ENCODE measurements at regions not wholly inside any gene's neighbourhood (a gene's known extent, or its start where the extent isn't known, plus 50 kb on each side); places are given as distances from the start of the nearest gene placed in this dataset.

DNA sequence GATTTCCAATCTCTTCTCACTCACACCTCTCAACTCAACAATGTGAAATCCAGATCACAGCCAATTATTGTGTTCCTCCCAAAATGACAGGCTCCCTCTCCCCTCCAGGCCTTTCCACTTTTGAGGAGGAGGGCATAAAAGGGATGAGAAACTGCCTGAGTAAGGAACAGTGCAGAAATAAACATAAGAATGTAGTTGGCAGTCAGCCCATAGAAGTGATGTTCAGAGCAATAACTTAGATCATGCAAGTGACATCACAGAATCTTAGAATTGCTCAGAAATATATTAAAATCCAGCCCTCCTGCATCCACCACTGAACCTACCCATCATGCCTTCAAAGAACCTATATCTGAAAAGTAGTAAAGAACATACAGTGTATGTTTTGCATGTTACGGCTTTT lies 299.4 kb upstream of the GADL1 start:
- H3K4me1 ChIP-seq (ENCODE audit: control insufficient read depth, extremely low read depth, insufficient read depth, low read length) = peaks cover 23% of the 10 kb centered on the region
- dilution Hi-C loops (cut with MboI; ENCODE audit: extremely low pct_ligation_motif_present, low sequenced_read_pairs) = no loop called here
- H3K36me3 ChIP-seq (ENCODE audit: control insufficient read depth in 2 of 2, extremely low read depth in 1 of 2, insufficient read depth in 2 of 2, low read length in 2 of 2) = no peaks in the 10 kb centered on the region
- H3K9me1 ChIP-seq (ENCODE audit: control insufficient read depth, extremely low read depth, insufficient read depth, low read length) = no peaks in the 10 kb centered on the region
- TF ChIP-seq EZH2 (IDR thresholded peaks at IDR 0.05; ENCODE audit: low read length) = no peak
- TF ChIP-seq, protein P1, sequence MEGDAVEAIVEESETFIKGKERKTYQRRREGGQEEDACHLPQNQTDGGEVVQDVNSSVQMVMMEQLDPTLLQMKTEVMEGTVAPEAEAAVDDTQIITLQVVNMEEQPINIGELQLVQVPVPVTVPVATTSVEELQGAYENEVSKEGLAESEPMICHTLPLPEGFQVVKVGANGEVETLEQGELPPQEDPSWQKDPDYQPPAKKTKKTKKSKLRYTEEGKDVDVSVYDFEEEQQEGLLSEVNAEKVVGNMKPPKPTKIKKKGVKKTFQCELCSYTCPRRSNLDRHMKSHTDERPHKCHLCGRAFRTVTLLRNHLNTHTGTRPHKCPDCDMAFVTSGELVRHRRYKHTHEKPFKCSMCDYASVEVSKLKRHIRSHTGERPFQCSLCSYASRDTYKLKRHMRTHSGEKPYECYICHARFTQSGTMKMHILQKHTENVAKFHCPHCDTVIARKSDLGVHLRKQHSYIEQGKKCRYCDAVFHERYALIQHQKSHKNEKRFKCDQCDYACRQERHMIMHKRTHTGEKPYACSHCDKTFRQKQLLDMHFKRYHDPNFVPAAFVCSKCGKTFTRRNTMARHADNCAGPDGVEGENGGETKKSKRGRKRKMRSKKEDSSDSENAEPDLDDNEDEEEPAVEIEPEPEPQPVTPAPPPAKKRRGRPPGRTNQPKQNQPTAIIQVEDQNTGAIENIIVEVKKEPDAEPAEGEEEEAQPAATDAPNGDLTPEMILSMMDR (optimal IDR thresholded peaks at IDR 0.05 in 1 of 3, IDR thresholded peaks at IDR 0.05 in 1 of 3, conservative IDR thresholded peaks at IDR 0.05 in 1 of 3; ENCODE audit: extremely low read depth in 1 of 3, insufficient read depth in 2 of 3, low read length in 3 of 3) = no peak
- H3K9ac ChIP-seq (ENCODE audit: control insufficient read depth, extremely low read depth, insufficient read depth, low read length) = no peak overlapping the region
- H3K27ac ChIP-seq (ENCODE audit: control insufficient read depth, insufficient read depth, low read length) = no peak overlapping the region
- no peak overlapping the region for H3K4me3 ChIP-seq (ENCODE audit: control insufficient read depth in 2 of 3, extremely low read depth in 1 of 3, insufficient read depth in 2 of 3, low read depth in 1 of 3, low read length in 3 of 3)
- no peaks in the 10 kb centered on the region for H3K79me2 ChIP-seq (ENCODE audit: control insufficient read depth, insufficient read depth, low read length)
- no peak overlapping the region for H2AFZ ChIP-seq (ENCODE audit: control insufficient read depth, low read length)
- FAIRE-seq (no peak), DNase-seq (ENCODE audit: low read depth, low spot score) (no peak)
- H3K9me3 ChIP-seq (ENCODE audit: control insufficient read depth, low read depth, low read length) = no peaks in the 10 kb centered on the region
- no peaks in the 10 kb centered on the region for H3K27me3 ChIP-seq (ENCODE audit: control insufficient read depth, extremely low read depth, insufficient read depth, low read length)
- H3K4me2 ChIP-seq (ENCODE audit: control insufficient read depth, extremely low read depth, insufficient read depth, low read depth, low read length) = no peak overlapping the region
- no peaks in the 10 kb centered on the region for H4K20me1 ChIP-seq (ENCODE audit: control insufficient read depth, extremely low read depth, insufficient read depth, low read length)

DNA sequence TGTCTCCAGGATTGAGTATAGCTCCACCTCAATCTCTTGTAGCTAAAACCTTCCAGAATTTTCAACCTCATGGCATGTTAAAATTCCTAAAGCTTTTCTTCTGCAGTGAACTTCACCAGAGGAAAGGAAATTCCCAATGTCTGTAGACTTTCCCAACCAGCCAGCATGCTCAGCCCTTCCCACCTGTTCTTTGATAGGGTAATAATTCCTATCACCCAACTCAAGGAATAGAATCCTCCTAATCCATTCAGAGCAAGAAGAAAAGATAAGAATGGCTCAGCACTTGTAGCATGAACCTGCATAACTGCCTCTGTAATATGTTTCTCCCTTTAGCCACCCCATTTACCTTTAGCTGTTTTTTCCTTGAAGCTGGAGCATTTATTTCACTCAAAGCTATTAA lies 301.8 kb upstream of the GADL1 start:
- dilution Hi-C loops (cut with MboI; ENCODE audit: extremely low pct_ligation_motif_present, low sequenced_read_pairs) = no loop called here

More for the DNA sequence above, 301.8 kb upstream of the GADL1 start:
- H3K79me2 ChIP-seq (ENCODE audit: control insufficient read depth, insufficient read depth, low read length) = no peaks in the 10 kb centered on the region
- H2AFZ ChIP-seq (ENCODE audit: control insufficient read depth, low read length) = peak overlapping the region; percentile 7
- peak overlapping the region; percentile 43 for H3K9ac ChIP-seq (ENCODE audit: control insufficient read depth, extremely low read depth, insufficient read depth, low read length)
- peaks cover 23% of the 10 kb centered on the region for H3K4me1 ChIP-seq (ENCODE audit: control insufficient read depth, extremely low read depth, insufficient read depth, low read length)
- no peak overlapping the region for H3K4me3 ChIP-seq (ENCODE audit: control insufficient read depth in 2 of 3, extremely low read depth in 1 of 3, insufficient read depth in 2 of 3, low read depth in 1 of 3, low read length in 3 of 3)
- FAIRE-seq (no peak), DNase-seq (ENCODE audit: low read depth, low spot score) (no peak)
- H3K4me2 ChIP-seq (ENCODE audit: control insufficient read depth, extremely low read depth, insufficient read depth, low read depth, low read length) = peak overlapping the region; percentile 60
- no peaks in the 10 kb centered on the region for H3K36me3 ChIP-seq (ENCODE audit: control insufficient read depth in 2 of 2, extremely low read depth in 1 of 2, insufficient read depth in 2 of 2, low read length in 2 of 2)
- H3K9me3 ChIP-seq (ENCODE audit: control insufficient read depth, low read depth, low read length) = no peaks in the 10 kb centered on the region
- H3K27me3 ChIP-seq (ENCODE audit: control insufficient read depth, extremely low read depth, insufficient read depth, low read length) = no peaks in the 10 kb centered on the region
- H4K20me1 ChIP-seq (ENCODE audit: control insufficient read depth, extremely low read depth, insufficient read depth, low read length) = no peaks in the 10 kb centered on the region
- no peaks in the 10 kb centered on the region for H3K9me1 ChIP-seq (ENCODE audit: control insufficient read depth, extremely low read depth, insufficient read depth, low read length)
- TF ChIP-seq, protein P1 (optimal IDR thresholded peaks at IDR 0.05 in 1 of 3, IDR thresholded peaks at IDR 0.05 in 1 of 3, conservative IDR thresholded peaks at IDR 0.05 in 1 of 3; ENCODE audit: extremely low read depth in 1 of 3, insufficient read depth in 2 of 3, low read length in 3 of 3) = no peak
- no peak for TF ChIP-seq EZH2 (IDR thresholded peaks at IDR 0.05; ENCODE audit: low read length)
- peak overlapping the region; percentile 58 for H3K27ac ChIP-seq (ENCODE audit: control insufficient read depth, insufficient read depth, low read length)

Measured in keratinocyte (primary cell).